Duodenal mucosa (tissue), 2 donors: ENCODE measurements at regions not wholly inside any gene's neighbourhood (a gene's known extent, or its start where the extent isn't known, plus 50 kb on each side); places are given as distances from the start of the nearest gene placed in this dataset.
"Not testable (repeated sequence)": the region's sequence is repeated elsewhere in the genome, so short reads cannot be mapped to it uniquely, and the experiment has no call there.

Experiments
- H3K27ac ChIP-seq: one replicate; pipeline ENCODE4 v1.7.0; 2013; ENCODE audit warnings: low read depth, low read length
- H3K27me3 ChIP-seq, 2 donors: one replicate each; pipeline ENCODE4 v1.7.0; 2013; ENCODE audit warnings: low read length in 2 of 2, control low read depth in 1 of 2; ENCODE audit not compliant: insufficient read depth in 2 of 2, control insufficient read depth in 1 of 2
- H3K36me3 ChIP-seq, 2 donors: one replicate each; pipeline ENCODE4 v1.7.0; 2013; ENCODE audit warnings: low read length in 2 of 2, control low read depth in 1 of 2; ENCODE audit not compliant: insufficient read depth in 2 of 2, control insufficient read depth in 1 of 2
- H3K4me1 ChIP-seq, 2 donors: one replicate each; pipeline ENCODE4 v1.7.0; 2013; ENCODE audit warnings: low read length in 2 of 2, control low read depth in 1 of 2; ENCODE audit not compliant: insufficient read depth in 2 of 2, control insufficient read depth in 1 of 2
- H3K4me3 ChIP-seq, 2 donors: one replicate each; pipeline ENCODE4 v1.7.0; 2013; ENCODE audit warnings: low read length in 2 of 2, low read depth in 1 of 2
- H3K9ac ChIP-seq, 2 donors: one replicate each; pipeline ENCODE4 v1.7.0; 2013; ENCODE audit warnings: low read length in 2 of 2, low read depth in 1 of 2
- H3K9me3 ChIP-seq, 2 donors: one replicate each; pipeline ENCODE4 v1.7.0; 2013; ENCODE audit warnings: low read length in 2 of 2, control low read depth in 1 of 2; ENCODE audit not compliant: control insufficient read depth in 1 of 2

DNA sequence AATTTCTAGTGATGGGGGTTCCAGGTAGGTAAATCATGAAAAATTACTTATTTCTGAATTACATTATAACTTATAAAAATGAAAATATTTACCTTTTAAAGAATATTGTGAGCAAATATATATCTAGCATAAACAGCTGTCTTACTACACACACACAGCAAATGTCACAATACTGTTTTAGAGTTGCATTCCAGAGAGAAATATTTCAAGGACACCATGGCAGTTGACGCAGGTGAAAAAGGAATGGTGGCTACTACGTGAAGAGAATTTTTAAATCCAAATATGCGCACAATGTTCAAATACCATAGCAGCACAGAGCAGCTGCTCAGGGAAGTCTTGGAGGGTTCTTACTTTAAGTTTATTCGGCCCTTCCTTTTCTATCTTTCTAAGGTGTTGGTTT is 356.2 kb downstream of the CGGBP1 start:
- Histone ChIP-seq H3K9me3 (peaks cover 0 to 7% of the 10 kb centered on the region in 2 donors), H3K36me3 (no peaks in the 10 kb centered on the region), H3K9ac (no peak overlapping the region), H3K27ac (no peak overlapping the region), H3K4me1 (no peaks in the 10 kb centered on the region), H3K4me3 (no peak overlapping the region), H3K27me3 (no peaks in the 10 kb centered on the region)

DNA sequence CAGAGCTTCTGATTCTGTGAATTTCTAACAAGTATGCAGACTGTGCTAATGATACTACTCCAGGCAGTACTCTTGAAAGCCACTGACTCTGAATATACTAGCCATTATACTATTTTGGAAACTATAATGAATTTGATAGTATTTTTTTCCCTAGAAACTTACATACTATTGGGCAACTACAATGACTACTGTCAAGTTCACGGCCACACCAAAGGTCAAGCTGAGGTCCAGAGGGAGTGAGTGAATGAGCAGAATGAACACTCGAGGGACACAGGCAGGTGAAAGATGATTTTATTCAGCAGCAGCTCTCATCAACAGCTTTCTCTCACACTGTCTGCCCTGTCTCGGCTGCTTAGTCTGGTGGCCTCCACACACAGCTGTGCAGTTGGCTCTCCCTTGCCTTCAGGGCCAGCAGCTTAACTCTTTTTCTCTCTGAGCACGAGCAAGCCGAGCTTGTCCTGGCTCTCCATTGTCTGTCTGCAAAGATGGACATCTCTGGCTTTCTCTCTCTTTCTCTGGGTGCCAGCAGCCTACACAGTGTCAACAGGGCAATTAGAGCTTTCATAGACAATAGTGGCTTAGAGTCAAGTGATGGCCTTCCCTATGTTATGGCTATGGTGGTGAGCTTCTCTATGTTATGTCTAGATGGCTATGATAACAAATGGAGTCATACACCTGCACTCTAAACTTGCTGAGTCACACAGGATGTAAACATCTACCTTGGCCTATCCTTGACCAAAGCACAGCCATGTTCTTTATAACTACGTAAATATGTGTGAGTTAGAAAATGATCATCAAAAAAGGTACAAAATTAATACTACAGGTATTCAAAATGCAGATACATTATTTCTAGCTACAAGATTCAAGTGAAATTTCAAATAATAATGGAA is 362.4 kb downstream of the CGGBP1 start:
- Histone ChIP-seq H3K9ac (no peak overlapping the region), H3K4me1 (no peaks in the 10 kb centered on the region), H3K4me3 (no peak overlapping the region), H3K36me3 (no peaks in the 10 kb centered on the region), H3K27me3 (no peaks in the 10 kb centered on the region), H3K27ac (no peak overlapping the region), H3K9me3 (no peaks in the 10 kb centered on the region)

GRCh38 chr3:87694678-87695077 is 364.1 kb downstream of the CGGBP1 start:
- Histone ChIP-seq H3K4me3 (no peak overlapping the region), H3K27ac (no peak overlapping the region), H3K36me3 (no peaks in the 10 kb centered on the region), H3K9ac (no peak overlapping the region), H3K4me1 (no peaks in the 10 kb centered on the region), H3K27me3 (no peaks in the 10 kb centered on the region), H3K9me3 (no peaks in the 10 kb centered on the region)

GRCh38 chr3:87691109-87691508 is 367.7 kb downstream of the CGGBP1 start:
- Histone ChIP-seq H3K27me3 (no peaks in the 10 kb centered on the region), H3K9me3 (no peaks in the 10 kb centered on the region), H3K36me3 (no peaks in the 10 kb centered on the region), H3K9ac (no peak overlapping the region), H3K4me1 (no peaks in the 10 kb centered on the region), H3K4me3 (no peak overlapping the region), H3K27ac (no peak overlapping the region)

- H3K36me3 ChIP-seq, H3K9ac ChIP-seq, H3K4me1 ChIP-seq, H3K9me3 ChIP-seq, H3K27ac ChIP-seq, H3K4me3 ChIP-seq, H3K27me3 ChIP-seq: not testable (repeated sequence)
Measured at GRCh38 chr3:87678984-87679660, 379.7 kb downstream of the CGGBP1 start.

DNA sequence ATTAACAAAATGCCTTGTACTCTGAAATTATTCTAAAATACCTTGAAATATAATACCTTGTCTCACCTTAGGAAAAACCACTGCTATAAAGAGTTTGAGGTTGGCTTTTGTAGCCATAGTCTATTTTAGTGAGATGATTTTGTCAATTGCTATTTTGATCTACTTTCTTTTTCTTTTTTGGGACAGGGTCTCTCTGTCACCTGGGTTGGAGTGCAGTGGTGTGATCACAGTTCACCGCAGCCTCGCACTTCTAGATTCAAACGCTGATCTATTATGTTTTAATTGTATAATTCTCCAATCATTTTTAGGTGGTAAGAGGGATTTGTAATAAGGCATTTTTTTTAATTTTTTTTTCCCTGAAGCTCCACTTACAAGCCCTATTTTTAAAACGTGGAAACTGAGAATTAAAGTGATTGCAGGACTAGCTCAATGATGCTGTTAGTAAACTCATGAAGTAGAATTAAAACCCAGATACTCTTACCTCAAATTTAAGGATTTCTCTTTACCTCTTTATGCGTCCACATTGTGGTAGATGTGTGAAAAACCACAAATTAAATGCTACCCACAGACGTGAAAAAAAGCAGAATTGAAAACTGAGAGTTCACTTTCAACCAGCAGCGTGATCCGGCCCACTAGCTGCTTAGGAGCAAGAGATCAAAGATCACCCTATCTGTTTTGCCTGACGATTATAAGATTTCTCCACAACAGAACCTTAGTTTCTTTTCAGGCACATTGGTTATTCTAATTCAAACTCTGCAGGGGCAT is 384.2 kb downstream of the CGGBP1 start:
- H3K9ac ChIP-seq: no peak overlapping the region
- H3K4me3 ChIP-seq: no peak overlapping the region
- no peaks in the 10 kb centered on the region for H3K36me3 ChIP-seq
- H3K4me1 ChIP-seq: no peaks in the 10 kb centered on the region
- H3K27ac ChIP-seq: no peak overlapping the region
- no peaks in the 10 kb centered on the region for H3K9me3 ChIP-seq
- H3K27me3 ChIP-seq: no peaks in the 10 kb centered on the region

- Histone ChIP-seq H3K27me3 (no peaks in the 10 kb centered on the region), H3K4me3 (no peak overlapping the region), H3K27ac (no peak overlapping the region), H3K36me3 (no peaks in the 10 kb centered on the region), H3K4me1 (no peaks in the 10 kb centered on the region), H3K9me3 (no peaks in the 10 kb centered on the region), H3K9ac (no peak overlapping the region)
Measured at GRCh38 chr3:87673132-87673531, 385.7 kb downstream of the CGGBP1 start.

GRCh38 chr3:87654184-87654583 is 377.8 kb upstream of the POU1F1 start:
- Histone ChIP-seq H3K9ac (no peak overlapping the region), H3K27ac (no peak overlapping the region), H3K4me3 (no peak overlapping the region), H3K27me3 (no peaks in the 10 kb centered on the region), H3K36me3 (no peaks in the 10 kb centered on the region), H3K9me3 (no peaks in the 10 kb centered on the region), H3K4me1 (no peaks in the 10 kb centered on the region)

DNA sequence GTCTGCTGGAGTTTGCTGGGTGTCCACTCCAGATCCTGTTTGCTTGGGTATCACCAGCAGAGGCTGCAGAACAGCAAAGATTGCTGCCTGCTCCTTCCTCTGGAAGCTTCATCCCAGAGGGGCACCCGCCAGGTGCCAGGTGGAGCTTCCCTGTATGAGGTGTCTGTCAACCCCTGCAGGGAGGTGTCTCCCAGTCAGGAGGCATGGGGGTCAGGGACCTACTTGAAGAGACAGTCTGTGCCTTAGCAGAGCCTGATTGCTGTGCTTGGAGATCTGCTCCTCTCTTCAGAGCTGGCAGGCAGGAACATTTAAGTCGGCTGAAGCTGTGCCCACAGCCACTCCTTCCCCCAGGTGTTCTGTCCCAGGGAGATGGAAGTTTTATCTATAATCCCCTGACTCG is 376.8 kb upstream of the POU1F1 start:
- not testable (repeated sequence) for H3K4me1 ChIP-seq, H3K36me3 ChIP-seq, H3K9me3 ChIP-seq, H3K27ac ChIP-seq, H3K9ac ChIP-seq, H3K4me3 ChIP-seq, H3K27me3 ChIP-seq

GRCh38 chr3:87634426-87634825 is 358.0 kb upstream of the POU1F1 start:
- Histone ChIP-seq H3K36me3 (no peaks in the 10 kb centered on the region), H3K27me3 (no peaks in the 10 kb centered on the region), H3K4me1 (no peaks in the 10 kb centered on the region), H3K9ac (no peak overlapping the region), H3K9me3 (no peaks in the 10 kb centered on the region), H3K27ac (no peak overlapping the region), H3K4me3 (no peak overlapping the region)
